Coronary artery (tissue), 2 donors: ENCODE measurements at regions not wholly inside any gene's neighbourhood (a gene's known extent, or its start where the extent isn't known, plus 50 kb on each side); places are given as distances from the start of the nearest gene placed in this dataset.
A peak's percentile ranks its signal among the peaks of the same experiment; 100 is the strongest.

Experiments
- DNase-seq: peaks from one replicate; pipeline ENCODE4 v3.0.0-alpha.2; 2017; ENCODE audit warnings: low spot score
- H3K27ac ChIP-seq, 2 donors: fragments of 200-600 bp; sonication (generic); one replicate each; pipeline ENCODE4 v1.5.1; 2016 to 2019
- H3K4me3 ChIP-seq: fragments of 200-600 bp; sonication (generic); 2 replicates; pipeline ENCODE4 v1.5.1; 2016; ENCODE audit warnings: mild to moderate bottlenecking, moderate library complexity
- CTCF ChIP-seq: fragments of 200-600 bp; sonication (generic); IDR thresholded peaks from one replicate; pipeline ENCODE4 v1.5.1; 2019; ENCODE audit warnings: antibody characterized with exemption

GRCh38 chr13:44887515-44887914 lies 101.8 kb downstream of the NUFIP1 start:
- H3K27ac ChIP-seq, result no peak overlapping the region
- TF ChIP-seq CTCF, result no peak
- no peak for DNase-seq

GRCh38 chr13:44884076-44884729 lies 105.1 kb downstream of the NUFIP1 start:
- DNase-seq, result no peak
- TF ChIP-seq CTCF, result no peak
- H3K4me3 ChIP-seq, result no peak overlapping the region
- no peak overlapping the region for H3K27ac ChIP-seq

More at GRCh38 chr13:44887515-44887914, 101.8 kb downstream of the NUFIP1 start:
- H3K4me3 ChIP-seq, result no peak overlapping the region

GRCh38 chr13:44879452-44880058 lies 109.7 kb downstream of the NUFIP1 start:
- Histone ChIP-seq H3K27ac (no peak overlapping the region), H3K4me3 (no peak overlapping the region)
- peak; percentile 15 for TF ChIP-seq CTCF
- no peak for DNase-seq

- no peak overlapping the region for H3K27ac ChIP-seq
- no peak overlapping the region for H3K4me3 ChIP-seq
- no peak for DNase-seq
- no peak for TF ChIP-seq CTCF
Measured at GRCh38 chr13:44876782-44877324, 112.4 kb downstream of the NUFIP1 start.

GRCh38 chr13:44874886-44875630 lies 114.2 kb downstream of the NUFIP1 start:
- DNase-seq, result no peak
- no peak for TF ChIP-seq CTCF
- Histone ChIP-seq H3K4me3 (no peak overlapping the region), H3K27ac (no peak overlapping the region)

GRCh38 chr13:44874176-44874575 lies 115.1 kb downstream of the NUFIP1 start:
- TF ChIP-seq CTCF, result no peak
- Histone ChIP-seq H3K27ac (no peak overlapping the region), H3K4me3 (no peak overlapping the region)
- no peak for DNase-seq
